ENCODE measurements at regions not wholly inside any gene's neighbourhood (a gene's known extent, or its start where the extent isn't known, plus 50 kb on each side); places are given as distances from the start of the nearest gene placed in this dataset.

DNA sequence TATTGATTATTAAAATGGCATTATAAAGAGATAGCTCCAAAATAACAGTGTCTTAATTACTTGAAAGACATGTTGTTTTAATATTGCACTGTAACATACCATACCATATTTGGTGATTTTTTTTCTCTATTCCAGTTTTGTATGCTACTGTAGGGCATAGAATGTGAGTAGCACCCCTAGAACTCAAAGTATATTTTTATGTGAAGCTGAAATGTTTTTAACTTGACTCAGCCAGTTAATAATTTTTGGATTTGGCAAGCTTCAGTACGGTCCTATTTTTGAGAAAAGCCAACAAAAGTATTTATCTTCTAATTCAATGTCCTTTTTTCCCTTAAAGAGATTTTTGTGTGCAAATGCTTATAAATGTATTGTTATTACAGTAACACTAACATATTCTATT is 593.8 kb downstream of the USP25 start:
- DNase-seq: no peak
- Histone ChIP-seq H3K9me3 (ENCODE audit: control extremely low read depth in 1 of 5, control insufficient read depth in 4 of 5, insufficient read depth in 2 of 5, low read depth in 1 of 5, low read length in 4 of 5) (no peaks in the 10 kb centered on the region), H3K27ac (ENCODE audit: insufficient read depth in 1 of 2, low read depth in 1 of 2, low read length in 2 of 2, poor library complexity in 1 of 2, severe bottlenecking in 2 of 2) (no peak overlapping the region), H3K4me3 (ENCODE audit: control insufficient read depth in 1 of 7, extremely low read depth in 1 of 7, insufficient read depth in 4 of 7, low read depth in 2 of 7, low read length in 6 of 7) (no peak overlapping the region), H3K4me1 (ENCODE audit: control extremely low read depth in 1 of 4, control insufficient read depth in 4 of 4, insufficient read depth in 4 of 4, low read length in 3 of 4) (peaks cover 0 to 6% (median 3%) of the 10 kb centered on the region in 4 experiments), H3K36me3 (ENCODE audit: control insufficient read depth in 4 of 4, insufficient read depth in 4 of 4, low read length in 3 of 4) (no peaks in the 10 kb centered on the region), H3K27me3 (replicated peaks in 2 of 5; ENCODE audit: control insufficient read depth in 4 of 5, insufficient read depth in 5 of 5, low read length in 4 of 5) (no peaks in the 10 kb centered on the region)
- ChIA-PET POLR2A (no interaction called here), CTCF (no interaction called here)
- WGBS (ENCODE audit: insufficient coverage): no CpG with 5 or more reads among the region's 1 CpG

GRCh38 chr21:16324630-16325029 is 594.8 kb downstream of the USP25 start:
- WGBS (ENCODE audit: insufficient coverage): no CpG with 5 or more reads among the region's 1 CpG
- Histone ChIP-seq H3K9me3 (ENCODE audit: control extremely low read depth in 1 of 5, control insufficient read depth in 4 of 5, insufficient read depth in 2 of 5, low read depth in 1 of 5, low read length in 4 of 5) (no peaks in the 10 kb centered on the region), H3K27ac (ENCODE audit: insufficient read depth in 1 of 2, low read depth in 1 of 2, low read length in 2 of 2, poor library complexity in 1 of 2, severe bottlenecking in 2 of 2) (peak overlapping the region in 1 of 2 experiments; percentile 52), H3K4me3 (ENCODE audit: control insufficient read depth in 1 of 7, extremely low read depth in 1 of 7, insufficient read depth in 4 of 7, low read depth in 2 of 7, low read length in 6 of 7) (peak overlapping the region in 1 of 7 experiments; percentile 11), H3K27me3 (replicated peaks in 2 of 5; ENCODE audit: control insufficient read depth in 4 of 5, insufficient read depth in 5 of 5, low read length in 4 of 5) (no peaks in the 10 kb centered on the region), H3K4me1 (ENCODE audit: control extremely low read depth in 1 of 4, control insufficient read depth in 4 of 4, insufficient read depth in 4 of 4, low read length in 3 of 4) (peaks cover 0 to 6% (median 3%) of the 10 kb centered on the region in 4 experiments), H3K36me3 (ENCODE audit: control insufficient read depth in 4 of 4, insufficient read depth in 4 of 4, low read length in 3 of 4) (no peaks in the 10 kb centered on the region)
- ChIA-PET CTCF (interaction anchor here (1.0 kb wide), 1 partner anchor 83 kb away, joined by 3 read pairs; no protein-coding TSS in a partner anchor), POLR2A (no interaction called here)
- DNase-seq: peak; percentile 29 to 91 (median 86)

DNA sequence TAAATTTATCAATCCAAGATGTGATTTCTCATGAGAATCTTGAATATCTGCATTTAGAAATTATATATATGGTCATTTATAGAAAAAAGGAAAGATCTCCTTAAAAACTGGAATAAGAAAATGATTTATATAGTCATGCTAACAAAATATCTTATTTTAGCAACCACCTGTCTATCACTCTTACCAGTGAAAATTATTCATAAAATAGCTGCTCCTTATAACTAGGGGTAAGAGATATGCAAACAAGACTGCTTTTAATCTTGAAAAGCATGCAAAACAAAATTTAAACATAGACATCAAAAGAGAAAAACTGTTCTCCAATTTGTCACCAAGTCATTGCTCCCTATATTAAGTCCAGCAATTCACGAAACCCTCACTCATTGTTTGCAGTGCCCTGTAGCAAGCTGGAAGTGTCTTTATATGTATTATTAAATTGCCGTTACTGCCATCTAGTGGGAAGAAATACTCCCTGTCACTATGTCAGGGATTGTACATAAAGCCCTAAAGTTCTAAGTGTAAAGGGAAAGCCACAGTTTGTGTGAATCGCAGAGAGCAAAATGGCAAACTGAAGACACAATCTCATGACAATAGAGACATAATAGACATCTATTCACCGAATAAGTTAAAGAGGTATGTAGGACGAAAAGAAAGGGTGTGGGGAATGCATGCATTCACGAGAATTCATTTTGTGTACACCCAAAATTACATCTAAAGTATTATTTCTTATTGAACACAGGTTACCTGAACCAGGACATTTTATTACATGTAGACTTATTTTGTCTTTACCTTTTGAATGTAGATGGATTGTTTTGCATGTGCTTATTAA is 600.5 kb downstream of the USP25 start:
- CTCF ChIA-PET: interaction anchor here (0.8 to 5.3 kb wide), 18 partner anchors 9 to 327 kb away, joined by 3 to 46 read pairs (median 4); no protein-coding TSS in a partner anchor
- peak; percentile 77 to 87 (median 85) for DNase-seq
- peaks cover 0 to 2% (median under 1%) of the 10 kb centered on the region in 4 experiments for H3K4me1 ChIP-seq (ENCODE audit: control extremely low read depth in 1 of 4, control insufficient read depth in 4 of 4, insufficient read depth in 4 of 4, low read length in 3 of 4)
- POLR2A ChIA-PET: no interaction called here
- no peaks in the 10 kb centered on the region for H3K9me3 ChIP-seq (ENCODE audit: control extremely low read depth in 1 of 5, control insufficient read depth in 4 of 5, insufficient read depth in 2 of 5, low read depth in 1 of 5, low read length in 4 of 5)
- no peak overlapping the region for H3K27ac ChIP-seq (ENCODE audit: insufficient read depth in 1 of 2, low read depth in 1 of 2, low read length in 2 of 2, poor library complexity in 1 of 2, severe bottlenecking in 2 of 2)
- no peaks in the 10 kb centered on the region for H3K36me3 ChIP-seq (ENCODE audit: control insufficient read depth in 4 of 4, insufficient read depth in 4 of 4, low read length in 3 of 4)
- no peak overlapping the region for H3K4me3 ChIP-seq (ENCODE audit: control insufficient read depth in 1 of 7, extremely low read depth in 1 of 7, insufficient read depth in 4 of 7, low read depth in 2 of 7, low read length in 6 of 7)
- H3K27me3 ChIP-seq (replicated peaks in 2 of 5; ENCODE audit: control insufficient read depth in 4 of 5, insufficient read depth in 5 of 5, low read length in 4 of 5): no peaks in the 10 kb centered on the region
- no CpG with 5 or more reads among the region's 6 CpGs for WGBS (ENCODE audit: insufficient coverage)

- 97% methylated on average over 3 of the region's 5 CpGs for WGBS (ENCODE audit: insufficient coverage)
- ChIA-PET CTCF (interaction anchor here (0.8 to 5.3 kb wide), 15 partner anchors 10 to 328 kb away, joined by 3 to 46 read pairs (median 4); no protein-coding TSS in a partner anchor), POLR2A (no interaction called here)
- H3K27me3 ChIP-seq (replicated peaks in 2 of 5; ENCODE audit: control insufficient read depth in 4 of 5, insufficient read depth in 5 of 5, low read length in 4 of 5): no peaks in the 10 kb centered on the region
- peaks cover 0 to 2% (median 0%) of the 10 kb centered on the region in 4 experiments for H3K4me1 ChIP-seq (ENCODE audit: control extremely low read depth in 1 of 4, control insufficient read depth in 4 of 4, insufficient read depth in 4 of 4, low read length in 3 of 4)
- no peak for DNase-seq
- H3K27ac ChIP-seq (ENCODE audit: insufficient read depth in 1 of 2, low read depth in 1 of 2, low read length in 2 of 2, poor library complexity in 1 of 2, severe bottlenecking in 2 of 2): no peak overlapping the region
- H3K36me3 ChIP-seq (ENCODE audit: control insufficient read depth in 4 of 4, insufficient read depth in 4 of 4, low read length in 3 of 4): no peaks in the 10 kb centered on the region
- H3K9me3 ChIP-seq (ENCODE audit: control extremely low read depth in 1 of 5, control insufficient read depth in 4 of 5, insufficient read depth in 2 of 5, low read depth in 1 of 5, low read length in 4 of 5): no peaks in the 10 kb centered on the region
- H3K4me3 ChIP-seq (ENCODE audit: control insufficient read depth in 1 of 7, extremely low read depth in 1 of 7, insufficient read depth in 4 of 7, low read depth in 2 of 7, low read length in 6 of 7): no peak overlapping the region
These were observed 601.1 kb downstream of the USP25 start for GRCh38 chr21:16330908-16331268.

DNA sequence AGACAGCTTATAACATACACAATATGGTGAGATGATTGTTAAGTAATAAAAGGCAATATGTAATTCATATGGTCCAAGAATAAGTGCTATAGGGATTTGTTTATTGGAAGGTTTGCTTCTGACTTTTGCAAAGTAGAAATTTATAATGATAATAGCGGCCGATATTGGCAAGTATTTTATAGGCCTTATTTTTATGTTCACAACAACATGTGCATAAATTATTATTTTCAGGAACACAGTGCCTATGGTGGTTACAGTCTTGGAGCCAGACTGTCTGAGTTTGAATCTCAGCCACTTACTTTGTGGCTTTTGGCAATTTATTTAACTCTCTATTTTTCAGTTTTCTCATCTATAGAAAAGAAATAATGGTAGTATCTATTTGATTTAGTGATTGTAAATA is 607.5 kb downstream of the USP25 start:
- H3K27ac ChIP-seq (ENCODE audit: insufficient read depth in 1 of 2, low read depth in 1 of 2, low read length in 2 of 2, poor library complexity in 1 of 2, severe bottlenecking in 2 of 2): no peak overlapping the region
- no peaks in the 10 kb centered on the region for H3K27me3 ChIP-seq (replicated peaks in 2 of 5; ENCODE audit: control insufficient read depth in 4 of 5, insufficient read depth in 5 of 5, low read length in 4 of 5)
- POLR2A ChIA-PET: no interaction called here
- no peaks in the 10 kb centered on the region for H3K4me1 ChIP-seq (ENCODE audit: control extremely low read depth in 1 of 4, control insufficient read depth in 4 of 4, insufficient read depth in 4 of 4, low read length in 3 of 4)
- WGBS (ENCODE audit: insufficient coverage): no CpG with 5 or more reads among the region's 2 CpGs
- CTCF ChIA-PET: interaction anchor here (1.4 to 1.7 kb wide), 2 partner anchors 10 to 255 kb away, joined by 3 to 6 read pairs; no protein-coding TSS in a partner anchor
- peaks cover 0 to 4% (median 0%) of the 10 kb centered on the region in 5 experiments for H3K9me3 ChIP-seq (ENCODE audit: control extremely low read depth in 1 of 5, control insufficient read depth in 4 of 5, insufficient read depth in 2 of 5, low read depth in 1 of 5, low read length in 4 of 5)
- no peaks in the 10 kb centered on the region for H3K36me3 ChIP-seq (ENCODE audit: control insufficient read depth in 4 of 4, insufficient read depth in 4 of 4, low read length in 3 of 4)
- no peak for DNase-seq
- H3K4me3 ChIP-seq (ENCODE audit: control insufficient read depth in 1 of 7, extremely low read depth in 1 of 7, insufficient read depth in 4 of 7, low read depth in 2 of 7, low read length in 6 of 7): no peak overlapping the region

DNA sequence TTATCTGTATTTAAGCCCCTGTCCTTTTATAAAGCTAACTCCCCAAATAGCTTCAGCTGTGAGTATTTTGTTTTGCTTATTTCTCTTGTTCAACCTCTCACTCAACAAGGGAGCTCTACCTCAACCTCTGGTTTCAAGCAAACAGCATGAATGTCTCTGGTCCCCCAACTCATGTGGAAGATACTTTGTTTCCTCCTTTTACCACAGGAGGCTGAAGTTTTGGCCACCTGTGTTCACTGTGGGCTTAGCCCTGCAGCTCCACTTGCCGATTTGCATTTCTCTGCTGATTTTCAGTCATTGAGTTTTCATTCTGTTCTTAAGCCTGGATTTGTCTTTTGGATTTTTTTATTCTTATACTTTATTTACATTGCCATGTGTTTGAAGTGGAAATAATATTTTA is 613.1 kb downstream of the USP25 start:
- POLR2A ChIA-PET: no interaction called here
- WGBS (ENCODE audit: insufficient coverage): no CpG with 5 or more reads among the region's 1 CpG

GRCh38 chr21:16343776-16344175 is 614.0 kb downstream of the USP25 start:
- no CpG with 5 or more reads among the region's 3 CpGs for WGBS (ENCODE audit: insufficient coverage)
- ChIA-PET CTCF (interaction anchor here (1.4 kb wide), 1 partner anchor 261 kb away, joined by 4 read pairs; no protein-coding TSS in a partner anchor), POLR2A (no interaction called here)
- H3K27me3 ChIP-seq (replicated peaks in 2 of 5; ENCODE audit: control insufficient read depth in 4 of 5, insufficient read depth in 5 of 5, low read length in 4 of 5): no peaks in the 10 kb centered on the region
- H3K4me3 ChIP-seq (ENCODE audit: control insufficient read depth in 1 of 7, extremely low read depth in 1 of 7, insufficient read depth in 4 of 7, low read depth in 2 of 7, low read length in 6 of 7): no peak overlapping the region
- no peaks in the 10 kb centered on the region for H3K4me1 ChIP-seq (ENCODE audit: control extremely low read depth in 1 of 4, control insufficient read depth in 4 of 4, insufficient read depth in 4 of 4, low read length in 3 of 4)
- no peak for DNase-seq
- no peaks in the 10 kb centered on the region for H3K36me3 ChIP-seq (ENCODE audit: control insufficient read depth in 4 of 4, insufficient read depth in 4 of 4, low read length in 3 of 4)
- H3K27ac ChIP-seq (ENCODE audit: insufficient read depth in 1 of 2, low read depth in 1 of 2, low read length in 2 of 2, poor library complexity in 1 of 2, severe bottlenecking in 2 of 2): no peak overlapping the region
- H3K9me3 ChIP-seq (ENCODE audit: control extremely low read depth in 1 of 5, control insufficient read depth in 4 of 5, insufficient read depth in 2 of 5, low read depth in 1 of 5, low read length in 4 of 5): peaks cover 0 to 4% (median 0%) of the 10 kb centered on the region in 5 experiments

More for the DNA sequence above, 613.1 kb downstream of the USP25 start:
- peaks cover 0 to 4% (median 0%) of the 10 kb centered on the region in 5 experiments for H3K9me3 ChIP-seq (ENCODE audit: control extremely low read depth in 1 of 5, control insufficient read depth in 4 of 5, insufficient read depth in 2 of 5, low read depth in 1 of 5, low read length in 4 of 5)
- no peaks in the 10 kb centered on the region for H3K36me3 ChIP-seq (ENCODE audit: control insufficient read depth in 4 of 4, insufficient read depth in 4 of 4, low read length in 3 of 4)
- no peak for DNase-seq
- CTCF ChIA-PET: interaction anchor here (0.8 to 2.2 kb wide), 3 partner anchors 12 to 260 kb away, joined by 3 to 5 read pairs (median 4); no protein-coding TSS in a partner anchor
- no peaks in the 10 kb centered on the region for H3K4me1 ChIP-seq (ENCODE audit: control extremely low read depth in 1 of 4, control insufficient read depth in 4 of 4, insufficient read depth in 4 of 4, low read length in 3 of 4)
- no peak overlapping the region for H3K27ac ChIP-seq (ENCODE audit: insufficient read depth in 1 of 2, low read depth in 1 of 2, low read length in 2 of 2, poor library complexity in 1 of 2, severe bottlenecking in 2 of 2)
- no peaks in the 10 kb centered on the region for H3K27me3 ChIP-seq (replicated peaks in 2 of 5; ENCODE audit: control insufficient read depth in 4 of 5, insufficient read depth in 5 of 5, low read length in 4 of 5)
- no peak overlapping the region for H3K4me3 ChIP-seq (ENCODE audit: control insufficient read depth in 1 of 7, extremely low read depth in 1 of 7, insufficient read depth in 4 of 7, low read depth in 2 of 7, low read length in 6 of 7)
